ENCODE measurements at regions not wholly inside any gene's neighbourhood (a gene's known extent, or its start where the extent isn't known, plus 50 kb on each side); places are given as distances from the start of the nearest gene placed in this dataset.

DNA sequence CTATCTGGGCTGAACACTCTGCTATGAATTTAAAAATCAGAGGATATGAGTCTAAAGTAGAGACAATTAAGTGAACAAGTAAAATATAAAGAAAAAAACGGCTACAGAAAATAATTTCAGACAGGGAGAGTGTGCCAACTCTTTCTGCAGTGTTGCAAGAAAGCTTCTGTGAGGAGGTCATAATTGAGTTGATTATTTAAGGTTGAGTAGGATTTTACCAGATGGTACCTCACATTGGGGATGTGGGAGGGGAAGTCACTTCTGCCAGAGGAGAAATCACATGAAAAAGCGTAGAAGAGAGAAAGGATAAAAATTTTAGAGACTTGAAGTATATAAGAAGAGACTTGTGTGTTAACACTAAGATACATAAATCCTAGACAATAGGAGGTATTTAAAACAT lies 238.0 kb upstream of the NCAM2 start:
- TF ChIP-seq CTCF (IDR thresholded peaks at IDR 0.05) (no peak), POLR2A (IDR thresholded peaks at IDR 0.05) (no peak)
